Stimulated activated effector memory CD8-positive, alpha-beta T cell treated with anti-CD3 and anti-CD28 coated beads, Interleukin-12 subunit alpha, Interleukin-12 subunit beta, amount 100 ng/mL, for 72 hours (primary cell): ENCODE measurements at regions not wholly inside any gene's neighbourhood (a gene's known extent, or its start where the extent isn't known, plus 50 kb on each side); places are given as distances from the start of the nearest gene placed in this dataset.

Experiments
- ATAC-seq: fragments of 150-1000 bp; cut with Tn5 transposase; 2 replicates; pipeline ENCODE4 v1.10.0; 2021
- DNase-seq, 2 donors: peaks; one replicate each; pipeline ENCODE4 v3.0.0; 2021 to 2022; ENCODE audit warnings: low spot score in 2 of 2
- H3K27ac Mint-ChIP-seq: one replicate; pipeline ENCODE4 v1.8.0; 2022; ENCODE audit warnings: mild to moderate bottlenecking, mixed read lengths
- H3K36me3 Mint-ChIP-seq: one replicate; pipeline ENCODE4 v1.8.0; 2022; ENCODE audit warnings: mild to moderate bottlenecking, mixed read lengths
- H3K4me1 Mint-ChIP-seq: one replicate; pipeline ENCODE4 v1.8.0; 2022; ENCODE audit warnings: mixed read lengths
- H3K4me3 Mint-ChIP-seq: one replicate; pipeline ENCODE4 v1.8.0; 2022; ENCODE audit warnings: mild to moderate bottlenecking, mixed read lengths
- H3K9me3 Mint-ChIP-seq: one replicate; pipeline ENCODE4 v1.8.0; 2022; ENCODE audit warnings: mixed read lengths

DNA sequence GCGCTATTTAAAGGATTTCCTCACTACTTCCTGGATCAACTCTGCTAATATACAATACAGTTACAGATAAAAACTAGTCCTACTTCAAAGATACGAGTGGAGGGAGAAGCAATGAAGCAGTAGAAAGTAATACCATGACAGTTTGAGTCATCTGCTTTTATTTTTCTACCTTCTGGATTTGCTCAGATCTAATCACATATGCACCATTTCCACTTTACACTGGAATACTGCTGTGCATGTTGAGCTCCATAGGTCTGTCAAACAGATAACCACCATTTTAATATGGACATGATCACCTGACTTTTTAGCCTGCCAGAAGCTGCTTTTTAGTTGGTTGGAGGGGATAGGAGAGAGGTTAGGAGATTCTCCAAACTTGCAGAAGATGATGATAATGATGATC is 92.5 kb downstream of the MMUT start:
- Mint-ChIP-seq H3K36me3 (no peaks in the 10 kb centered on the region), H3K27ac (no peak overlapping the region), H3K4me3 (no peak overlapping the region), H3K9me3 (peaks cover 8% of the 10 kb centered on the region), H3K4me1 (no peaks in the 10 kb centered on the region)
- DNase-seq (no peak), ATAC-seq (no peak)

DNA sequence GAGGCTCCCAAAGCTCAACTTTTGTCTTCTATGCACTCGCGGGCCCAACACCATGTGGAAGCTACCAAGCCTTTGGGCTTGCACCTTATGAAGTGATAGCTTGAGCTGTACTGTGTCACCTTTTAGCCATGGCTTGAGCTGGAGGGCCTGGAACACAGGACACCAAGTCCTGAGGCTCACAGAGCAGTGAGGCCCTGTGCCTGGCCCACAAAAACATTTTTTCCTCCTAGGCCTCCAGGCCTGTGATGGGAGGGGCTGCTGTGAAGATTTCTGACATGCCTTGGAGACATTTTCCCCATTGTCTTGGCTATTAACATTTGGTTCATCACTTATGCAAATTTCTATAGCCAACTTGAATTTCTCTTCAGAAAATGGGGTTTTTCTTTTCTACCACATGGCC is 96.5 kb downstream of the MMUT start:
- Mint-ChIP-seq H3K9me3 (peaks cover 11% of the 10 kb centered on the region), H3K36me3 (no peaks in the 10 kb centered on the region), H3K27ac (no peak overlapping the region), H3K4me3 (no peak overlapping the region), H3K4me1 (no peaks in the 10 kb centered on the region)
- DNase-seq = no peak
- no peak for ATAC-seq

DNA sequence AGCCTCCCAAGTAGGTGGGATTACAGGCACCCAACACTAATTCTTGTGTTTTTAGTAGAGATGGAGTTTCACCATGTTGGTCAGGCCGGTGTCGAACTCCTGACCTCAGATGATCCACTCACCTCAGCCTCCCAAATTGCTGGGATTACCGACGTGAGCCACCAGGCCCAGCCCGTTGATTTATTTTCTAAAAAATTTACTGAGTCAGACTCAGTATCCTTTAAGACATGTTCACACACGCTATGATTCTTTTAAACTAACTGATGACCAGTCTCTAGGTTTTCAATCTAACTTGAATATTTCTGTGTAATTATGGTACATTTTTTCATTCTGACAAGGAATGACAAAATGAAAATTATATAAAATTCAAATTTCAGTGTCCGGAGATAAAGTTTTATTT is 114.5 kb downstream of the MMUT start:
- peaks cover 5% of the 10 kb centered on the region for H3K9me3 Mint-ChIP-seq
- H3K4me3 Mint-ChIP-seq = no peak overlapping the region
- no peak overlapping the region for H3K27ac Mint-ChIP-seq
- H3K4me1 Mint-ChIP-seq = no peaks in the 10 kb centered on the region
- no peaks in the 10 kb centered on the region for H3K36me3 Mint-ChIP-seq
- ATAC-seq (no peak), DNase-seq (no peak)

DNA sequence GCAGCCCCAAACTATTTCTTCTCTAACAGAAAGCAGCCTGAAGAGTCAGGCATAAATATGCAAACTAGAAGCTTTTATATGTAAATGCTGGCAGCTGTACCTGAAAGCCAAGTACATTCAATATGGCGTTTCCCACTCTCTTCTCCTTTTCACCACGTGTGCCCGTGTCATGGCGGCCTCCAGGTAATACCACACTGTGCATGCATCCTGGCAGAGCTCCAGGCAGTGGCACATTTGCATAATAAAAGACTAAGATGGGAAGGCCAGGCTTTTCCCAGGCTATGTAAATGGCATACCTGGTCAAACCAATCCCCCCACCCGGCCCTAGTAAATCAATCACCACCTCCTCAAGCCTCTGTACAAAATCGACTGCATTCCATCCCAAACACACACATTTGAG is 120.6 kb downstream of the MMUT start:
- Mint-ChIP-seq H3K36me3 (no peaks in the 10 kb centered on the region), H3K9me3 (peaks cover 2% of the 10 kb centered on the region), H3K4me1 (no peaks in the 10 kb centered on the region), H3K4me3 (no peak overlapping the region), H3K27ac (no peak overlapping the region)
- no peak for ATAC-seq
- no peak for DNase-seq

DNA sequence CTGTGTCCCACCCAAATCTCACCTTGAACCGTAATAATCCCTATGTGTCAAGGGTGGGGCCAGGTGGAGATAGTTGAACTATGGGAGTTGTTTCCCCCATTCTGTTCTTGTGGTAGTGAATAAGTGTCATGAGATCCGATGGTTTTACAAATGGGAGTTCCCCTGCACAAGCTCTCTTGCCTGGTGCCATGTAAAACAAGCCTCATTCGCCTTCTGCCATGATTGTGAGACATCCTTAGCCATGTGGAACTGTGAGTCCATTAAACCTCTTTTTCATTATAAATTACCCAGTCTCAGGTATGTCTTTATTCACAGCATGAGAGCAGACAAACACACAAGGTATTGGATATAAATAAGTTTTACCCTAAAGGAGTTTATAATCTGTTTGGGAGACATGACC is 121.2 kb downstream of the MMUT start:
- Mint-ChIP-seq H3K27ac (no peak overlapping the region), H3K36me3 (no peaks in the 10 kb centered on the region), H3K4me3 (no peak overlapping the region), H3K4me1 (no peaks in the 10 kb centered on the region), H3K9me3 (peaks cover 2% of the 10 kb centered on the region)
- ATAC-seq (no peak), DNase-seq (no peak)

DNA sequence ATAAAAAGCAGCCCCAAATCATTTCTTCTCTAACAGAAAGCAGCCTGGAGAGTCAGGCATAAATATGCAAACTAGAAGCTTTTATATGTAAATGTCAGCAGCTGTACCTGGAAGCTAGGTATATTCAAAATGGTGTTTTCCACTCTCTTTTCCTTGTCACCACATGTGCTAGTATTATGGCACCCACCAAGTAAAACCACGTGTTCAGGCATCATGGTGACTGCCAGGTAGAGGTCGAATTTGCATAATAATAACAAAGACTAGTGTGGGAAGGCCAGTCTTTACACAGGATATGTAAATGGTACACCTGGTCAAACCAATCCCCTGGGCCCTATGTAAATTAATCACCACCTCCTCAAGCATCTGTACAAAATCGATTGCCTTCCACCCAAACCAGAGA is 124.0 kb downstream of the MMUT start:
- no peaks in the 10 kb centered on the region for H3K36me3 Mint-ChIP-seq
- H3K27ac Mint-ChIP-seq = no peak overlapping the region
- no peak for ATAC-seq
- peaks cover 6% of the 10 kb centered on the region for H3K9me3 Mint-ChIP-seq
- no peak for DNase-seq
- no peaks in the 10 kb centered on the region for H3K4me1 Mint-ChIP-seq
- H3K4me3 Mint-ChIP-seq = no peak overlapping the region

DNA sequence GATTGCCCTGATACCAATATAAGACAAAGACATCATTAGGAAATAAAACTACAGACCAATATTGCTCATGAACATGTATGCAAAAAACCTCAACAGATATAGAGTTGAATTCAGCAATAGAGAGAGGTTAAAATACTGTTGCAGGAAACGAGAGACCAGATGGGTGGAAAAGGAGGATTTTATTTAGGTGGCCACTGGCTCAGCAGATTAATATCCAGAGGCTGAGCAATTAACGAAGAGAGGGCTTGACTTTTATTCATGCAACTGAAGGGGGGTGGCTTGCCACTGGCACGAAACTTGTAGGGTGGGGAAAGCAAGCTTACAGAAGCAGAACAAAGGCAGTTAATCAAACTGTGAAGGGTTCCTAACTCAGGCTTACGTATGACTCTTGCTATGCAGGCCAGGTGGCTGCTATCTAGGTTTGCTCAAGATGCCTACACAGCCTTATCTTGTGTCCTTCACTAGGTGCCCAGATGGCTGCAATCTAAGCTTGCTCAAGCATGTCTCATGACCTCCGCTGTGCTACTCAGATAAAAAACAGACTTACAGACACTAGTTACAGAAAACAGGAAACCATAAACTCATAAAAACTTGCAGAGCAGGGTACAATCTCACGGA is 126.4 kb downstream of the MMUT start:
- DNase-seq = no peak
- ATAC-seq = no peak
- Mint-ChIP-seq H3K9me3 (peaks cover 9% of the 10 kb centered on the region), H3K4me3 (no peak overlapping the region), H3K36me3 (no peaks in the 10 kb centered on the region), H3K4me1 (no peaks in the 10 kb centered on the region), H3K27ac (no peak overlapping the region)

DNA sequence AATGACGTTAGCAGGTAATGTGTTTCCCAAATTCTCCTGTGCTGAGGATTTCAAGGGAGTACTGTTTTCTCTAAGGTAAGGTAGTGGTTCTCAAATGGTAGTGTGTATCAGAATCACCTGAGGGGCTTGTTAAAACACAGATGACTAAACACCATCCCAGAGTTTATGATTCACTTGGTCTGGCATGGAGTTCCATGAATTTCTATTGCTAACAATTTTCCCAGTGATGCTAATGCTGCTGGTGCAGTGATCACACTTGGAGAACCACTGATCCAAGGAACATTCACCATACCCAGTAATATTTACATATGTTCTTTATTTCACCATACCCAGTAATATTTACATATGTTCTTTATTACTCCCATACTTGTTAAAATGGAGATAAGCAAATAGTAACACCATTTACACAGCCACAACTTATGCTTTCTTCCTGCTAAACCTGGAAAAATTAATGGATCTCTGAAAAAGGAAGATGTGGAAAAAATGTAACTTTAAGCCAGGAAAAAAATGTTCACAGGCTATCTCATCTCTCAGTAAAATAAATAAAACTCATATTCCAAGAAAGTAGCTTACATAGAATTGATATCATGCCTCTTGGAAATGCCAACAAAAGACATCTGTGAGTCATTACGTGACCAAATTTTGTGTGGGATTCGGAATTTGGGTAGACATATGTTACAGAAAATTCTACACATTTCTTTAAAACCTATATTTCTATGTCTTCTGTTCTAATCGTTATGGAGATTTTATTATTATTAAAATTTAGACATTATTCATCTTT is 129.5 kb downstream of the MMUT start:
- Mint-ChIP-seq H3K36me3 (no peaks in the 10 kb centered on the region), H3K4me3 (no peak overlapping the region), H3K9me3 (peaks cover 12% of the 10 kb centered on the region), H3K4me1 (no peaks in the 10 kb centered on the region), H3K27ac (no peak overlapping the region)
- DNase-seq (no peak), ATAC-seq (no peak)

DNA sequence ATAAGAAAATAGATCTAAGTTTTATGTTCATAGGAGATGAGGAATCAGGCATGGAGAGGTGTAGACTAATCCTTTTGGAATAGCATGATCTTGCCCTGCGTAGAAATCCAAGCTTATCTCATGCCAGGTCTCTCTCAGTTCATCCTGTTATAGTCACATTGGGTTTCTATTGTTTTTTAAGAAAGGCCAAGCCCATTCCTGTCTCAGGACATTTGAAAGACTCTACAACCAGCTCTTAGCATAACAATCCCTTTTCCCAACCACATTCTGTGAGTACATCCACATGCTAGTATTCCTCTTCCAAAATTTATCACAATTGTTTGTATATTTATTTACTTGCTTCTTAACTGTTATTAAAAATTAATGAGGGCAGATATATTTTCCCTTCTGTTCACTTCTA is 130.3 kb downstream of the MMUT start:
- H3K4me3 Mint-ChIP-seq = no peak overlapping the region
- H3K27ac Mint-ChIP-seq = no peak overlapping the region
- peaks cover 12% of the 10 kb centered on the region for H3K9me3 Mint-ChIP-seq
- ATAC-seq (no peak), DNase-seq (no peak)
- no peaks in the 10 kb centered on the region for H3K4me1 Mint-ChIP-seq
- no peaks in the 10 kb centered on the region for H3K36me3 Mint-ChIP-seq

DNA sequence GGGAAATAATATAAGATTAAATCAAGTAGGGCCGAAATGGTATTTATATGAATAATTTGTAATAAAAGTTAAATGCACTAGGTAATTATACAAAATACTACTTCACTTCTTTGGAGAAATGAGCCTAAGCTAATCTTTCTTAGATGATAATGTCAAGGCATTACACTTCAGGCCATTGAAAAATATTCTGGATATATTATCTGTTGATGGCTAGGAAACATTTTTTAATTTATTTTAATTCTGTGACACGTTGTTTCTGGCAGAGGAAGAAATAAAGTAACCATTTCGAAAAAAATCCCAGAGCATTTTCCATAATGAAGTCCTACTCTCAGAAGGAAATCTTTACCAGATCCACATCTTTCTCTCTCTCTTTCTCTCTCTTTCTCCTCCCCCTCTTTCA is 133.9 kb downstream of the MMUT start:
- no peaks in the 10 kb centered on the region for H3K36me3 Mint-ChIP-seq
- no peak for DNase-seq
- H3K27ac Mint-ChIP-seq = no peak overlapping the region
- H3K4me1 Mint-ChIP-seq = no peaks in the 10 kb centered on the region
- no peak overlapping the region for H3K4me3 Mint-ChIP-seq
- ATAC-seq = no peak
- peaks cover 6% of the 10 kb centered on the region for H3K9me3 Mint-ChIP-seq

DNA sequence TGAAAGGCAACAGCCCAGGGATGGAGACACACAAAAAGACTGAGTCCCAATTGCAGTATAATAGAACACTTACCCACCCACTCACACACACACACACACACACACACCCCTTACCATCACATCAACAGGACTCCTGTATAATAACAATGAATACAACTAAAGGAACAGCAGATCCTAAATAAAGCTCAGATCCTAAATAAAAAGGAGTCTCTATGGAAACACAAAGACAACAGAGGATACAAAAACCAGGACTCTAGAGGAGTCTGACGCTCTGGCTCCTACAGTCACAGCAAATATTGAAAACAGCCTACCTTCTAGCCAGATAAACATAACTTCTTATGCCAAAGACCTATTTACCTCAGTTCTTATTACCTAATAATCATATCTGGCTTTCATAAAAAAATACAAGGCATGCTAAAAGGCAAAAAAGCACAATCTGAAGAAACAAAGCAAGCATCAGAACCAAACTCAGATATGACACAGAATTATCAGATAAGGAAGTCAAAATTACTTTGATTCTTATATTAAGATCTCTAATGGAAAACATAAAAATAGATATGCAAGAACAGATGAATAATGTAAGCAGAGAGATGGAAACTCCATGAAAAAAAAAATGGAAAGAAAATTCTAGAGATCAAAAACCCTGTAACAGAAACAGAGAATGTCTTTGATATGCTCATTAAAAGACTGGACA is 134.9 kb downstream of the MMUT start:
- ATAC-seq (no peak), DNase-seq (no peak)
- Mint-ChIP-seq H3K27ac (no peak overlapping the region), H3K36me3 (no peaks in the 10 kb centered on the region), H3K9me3 (peaks cover 6% of the 10 kb centered on the region), H3K4me3 (no peak overlapping the region), H3K4me1 (no peaks in the 10 kb centered on the region)

DNA sequence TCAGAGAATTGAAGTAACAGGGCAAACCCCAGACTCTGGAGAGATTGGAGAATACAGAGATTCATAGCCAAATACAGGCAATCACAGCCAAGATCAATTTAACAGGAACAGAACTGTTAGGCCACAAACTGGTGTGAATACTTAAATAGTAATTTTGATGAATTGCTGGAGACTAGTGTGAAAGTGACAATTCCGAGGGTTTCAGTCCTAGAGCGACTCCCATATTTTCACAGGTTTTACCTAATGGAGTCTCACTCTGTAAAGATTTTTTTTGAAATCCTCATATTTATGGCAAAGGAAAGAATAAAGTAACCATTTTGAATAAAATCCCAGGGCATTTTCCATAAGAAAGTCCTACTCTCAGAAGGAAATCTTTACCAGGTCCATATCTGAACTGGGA is 135.5 kb downstream of the MMUT start:
- ATAC-seq (no peak), DNase-seq (no peak)
- Mint-ChIP-seq H3K27ac (no peak overlapping the region), H3K4me1 (no peaks in the 10 kb centered on the region), H3K9me3 (peaks cover 6% of the 10 kb centered on the region), H3K36me3 (no peaks in the 10 kb centered on the region), H3K4me3 (no peak overlapping the region)

DNA sequence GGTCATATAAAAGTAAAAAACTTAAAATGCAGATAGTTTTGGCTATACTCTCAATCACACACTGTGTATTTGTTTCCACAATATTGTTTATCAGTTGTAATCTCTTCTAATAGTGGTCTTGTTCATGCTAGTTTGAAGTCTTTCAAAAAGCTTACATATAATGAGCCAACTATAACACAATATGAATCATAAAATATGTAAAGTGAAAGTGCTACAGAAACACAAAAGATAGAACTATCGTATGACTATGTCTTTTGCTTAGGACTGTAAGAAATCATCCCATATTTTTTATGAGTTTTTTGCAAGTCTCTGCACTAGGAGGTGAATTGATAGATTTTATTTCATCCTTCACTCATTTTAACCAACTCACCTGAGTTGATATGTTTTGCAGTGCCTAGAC is 136.0 kb downstream of the MMUT start:
- DNase-seq (no peak), ATAC-seq (no peak)
- H3K27ac Mint-ChIP-seq = no peak overlapping the region
- no peak overlapping the region for H3K4me3 Mint-ChIP-seq
- no peaks in the 10 kb centered on the region for H3K4me1 Mint-ChIP-seq
- H3K36me3 Mint-ChIP-seq = no peaks in the 10 kb centered on the region
- H3K9me3 Mint-ChIP-seq = peaks cover 3% of the 10 kb centered on the region

DNA sequence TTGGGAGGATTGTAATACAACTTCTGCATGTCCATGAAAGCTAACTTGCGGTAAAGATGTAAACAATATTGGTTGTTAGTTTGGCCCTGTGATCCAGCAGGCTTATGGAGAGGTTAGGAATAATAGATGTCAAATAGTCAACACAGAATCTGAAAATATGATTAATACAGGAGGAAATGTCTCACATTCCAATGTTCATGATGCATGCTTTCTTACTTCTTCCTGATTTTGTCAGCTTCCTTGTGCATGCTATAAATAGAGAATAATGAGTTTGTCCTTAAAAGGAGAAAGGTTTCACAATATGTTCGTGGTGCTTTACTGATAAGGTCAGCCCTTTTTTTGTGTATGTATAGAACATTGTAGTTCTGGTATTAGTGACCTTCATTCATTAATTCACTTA is 136.7 kb downstream of the MMUT start:
- Mint-ChIP-seq H3K27ac (no peak overlapping the region), H3K9me3 (peaks cover 3% of the 10 kb centered on the region), H3K4me1 (no peaks in the 10 kb centered on the region), H3K4me3 (no peak overlapping the region), H3K36me3 (no peaks in the 10 kb centered on the region)
- ATAC-seq (no peak), DNase-seq (no peak)

DNA sequence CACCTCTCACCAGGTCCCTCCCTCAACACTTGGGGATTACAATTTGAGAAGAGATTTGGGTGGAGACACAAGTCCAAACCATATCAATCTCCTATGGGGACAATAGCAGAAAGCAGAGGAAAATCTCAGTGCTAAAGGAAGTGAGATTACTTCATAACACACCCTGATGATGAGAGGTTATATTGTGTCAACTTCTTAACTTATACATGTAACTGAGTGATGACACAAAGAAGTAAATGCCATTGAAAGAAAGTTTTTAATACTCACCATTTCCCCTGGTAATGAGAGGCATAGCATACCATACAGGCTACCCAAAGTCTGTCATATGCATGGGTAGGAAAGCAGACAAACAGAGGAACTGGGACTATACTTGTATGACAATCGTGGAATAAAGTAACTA is 137.2 kb downstream of the MMUT start:
- DNase-seq = no peak
- Mint-ChIP-seq H3K36me3 (no peaks in the 10 kb centered on the region), H3K9me3 (peaks cover 3% of the 10 kb centered on the region), H3K4me1 (no peaks in the 10 kb centered on the region), H3K27ac (no peak overlapping the region), H3K4me3 (no peak overlapping the region)
- no peak for ATAC-seq

DNA sequence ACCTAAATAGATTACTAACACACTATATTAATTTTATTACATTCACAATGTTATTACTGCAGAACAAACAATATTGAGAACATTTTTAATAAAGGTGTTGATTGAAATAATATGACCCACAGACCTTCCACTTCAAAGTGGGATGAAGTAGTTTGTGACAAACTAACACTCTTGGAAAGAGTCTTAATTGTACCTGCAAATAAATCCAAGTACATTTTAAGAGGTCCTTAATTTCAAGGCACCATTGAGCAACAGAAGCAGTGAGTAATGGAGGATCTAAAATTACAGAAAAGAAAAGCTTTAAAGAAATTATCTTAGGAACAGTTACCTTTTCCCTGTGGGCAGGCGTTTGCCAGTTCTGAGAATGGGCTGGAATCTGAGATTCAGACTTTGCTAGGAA is 140.2 kb downstream of the MMUT start:
- DNase-seq (no peak), ATAC-seq (no peak)
- Mint-ChIP-seq H3K4me1 (no peaks in the 10 kb centered on the region), H3K36me3 (no peaks in the 10 kb centered on the region), H3K4me3 (no peak overlapping the region), H3K27ac (no peak overlapping the region), H3K9me3 (peaks cover 2% of the 10 kb centered on the region)
